Activated naive CD8-positive, alpha-beta T cell treated with anti-CD3 and anti-CD28 coated beads, Interleukin-2, amount 50 U/mL, for 24 hours (primary cell): ENCODE measurements at regions not wholly inside any gene's neighbourhood (a gene's known extent, or its start where the extent isn't known, plus 50 kb on each side); places are given as distances from the start of the nearest gene placed in this dataset.

Experiments used
- ATAC-seq: fragments of 150-1000 bp; cut with Tn5 transposase; one replicate; pipeline ENCODE4 v1.10.0; 2021
- DNase-seq: peaks from one replicate; pipeline ENCODE4 v3.0.0; 2021
- H3K27ac Mint-ChIP-seq: one replicate; pipeline ENCODE4 v1.8.0; 2021; ENCODE audit warnings: mild to moderate bottlenecking, mixed read lengths
- H3K27me3 Mint-ChIP-seq: one replicate; pipeline ENCODE4 v1.8.0; 2021; ENCODE audit warnings: mixed read lengths
- H3K36me3 Mint-ChIP-seq: one replicate; pipeline ENCODE4 v1.8.0; 2021; ENCODE audit warnings: low read depth, mixed read lengths
- H3K4me1 Mint-ChIP-seq: one replicate; pipeline ENCODE4 v1.8.0; 2021; ENCODE audit warnings: mixed read lengths
- H3K4me3 Mint-ChIP-seq: one replicate; pipeline ENCODE4 v1.8.0; 2021; ENCODE audit warnings: mild to moderate bottlenecking, moderate library complexity, mixed read lengths
- H3K9me3 Mint-ChIP-seq: one replicate; pipeline ENCODE4 v1.8.0; 2021; ENCODE audit warnings: mixed read lengths

- no peak for DNase-seq
- Mint-ChIP-seq H3K27ac (no peak overlapping the region), H3K27me3 (peaks cover 2% of the 10 kb centered on the region), H3K4me3 (no peak overlapping the region), H3K9me3 (no peaks in the 10 kb centered on the region), H3K4me1 (no peaks in the 10 kb centered on the region), H3K36me3 (no peaks in the 10 kb centered on the region)
- ATAC-seq, result no peak
Measured at GRCh38 chr18:70506511-70506910, 217.7 kb downstream of the SOCS6 start.

- Mint-ChIP-seq H3K9me3 (no peaks in the 10 kb centered on the region), H3K27me3 (peaks cover 2% of the 10 kb centered on the region), H3K4me3 (no peak overlapping the region), H3K4me1 (no peaks in the 10 kb centered on the region), H3K27ac (no peak overlapping the region), H3K36me3 (no peaks in the 10 kb centered on the region)
- ATAC-seq (no peak), DNase-seq (no peak)
Measured at GRCh38 chr18:70503060-70503459, 214.2 kb downstream of the SOCS6 start.

GRCh38 chr18:70501358-70501757, 212.5 kb downstream of the SOCS6 start:
- H3K36me3 Mint-ChIP-seq, result no peaks in the 10 kb centered on the region
- no peaks in the 10 kb centered on the region for H3K9me3 Mint-ChIP-seq
- H3K27me3 Mint-ChIP-seq, result no peaks in the 10 kb centered on the region
- H3K4me3 Mint-ChIP-seq, result no peak overlapping the region
- ATAC-seq (no peak), DNase-seq (no peak)
- no peaks in the 10 kb centered on the region for H3K4me1 Mint-ChIP-seq
- no peak overlapping the region for H3K27ac Mint-ChIP-seq

GRCh38 chr18:70500748-70501147, 211.9 kb downstream of the SOCS6 start:
- Mint-ChIP-seq H3K9me3 (no peaks in the 10 kb centered on the region), H3K27me3 (no peaks in the 10 kb centered on the region), H3K4me3 (no peak overlapping the region), H3K36me3 (no peaks in the 10 kb centered on the region), H3K27ac (no peak overlapping the region), H3K4me1 (no peaks in the 10 kb centered on the region)
- ATAC-seq, result no peak
- DNase-seq, result no peak

- DNase-seq (peak; percentile 5), ATAC-seq (peak; percentile 54)
- Mint-ChIP-seq H3K9me3 (no peaks in the 10 kb centered on the region), H3K36me3 (no peaks in the 10 kb centered on the region), H3K4me1 (no peaks in the 10 kb centered on the region), H3K27ac (no peak overlapping the region), H3K27me3 (no peaks in the 10 kb centered on the region), H3K4me3 (no peak overlapping the region)
Measured at GRCh38 chr18:70499218-70499691, 210.4 kb downstream of the SOCS6 start.

GRCh38 chr18:70496353-70497294, 207.8 kb downstream of the SOCS6 start:
- Mint-ChIP-seq H3K27ac (no peak overlapping the region), H3K4me1 (no peaks in the 10 kb centered on the region), H3K4me3 (no peak overlapping the region), H3K27me3 (no peaks in the 10 kb centered on the region), H3K36me3 (no peaks in the 10 kb centered on the region), H3K9me3 (no peaks in the 10 kb centered on the region)
- ATAC-seq (no peak), DNase-seq (no peak)

- no peaks in the 10 kb centered on the region for H3K36me3 Mint-ChIP-seq
- no peak overlapping the region for H3K4me3 Mint-ChIP-seq
- H3K27ac Mint-ChIP-seq, result no peak overlapping the region
- ATAC-seq, result no peak
- H3K27me3 Mint-ChIP-seq, result peaks cover 2% of the 10 kb centered on the region
- DNase-seq, result no peak
- no peaks in the 10 kb centered on the region for H3K4me1 Mint-ChIP-seq
- no peaks in the 10 kb centered on the region for H3K9me3 Mint-ChIP-seq
Measured at GRCh38 chr18:70494524-70494923, 205.7 kb downstream of the SOCS6 start.

GRCh38 chr18:70493461-70493860, 204.6 kb downstream of the SOCS6 start:
- DNase-seq (no peak), ATAC-seq (no peak)
- Mint-ChIP-seq H3K36me3 (no peaks in the 10 kb centered on the region), H3K9me3 (no peaks in the 10 kb centered on the region), H3K4me1 (no peaks in the 10 kb centered on the region), H3K27ac (no peak overlapping the region), H3K27me3 (peaks cover 2% of the 10 kb centered on the region), H3K4me3 (no peak overlapping the region)

GRCh38 chr18:70491734-70492348, 203.0 kb downstream of the SOCS6 start:
- H3K9me3 Mint-ChIP-seq, result no peaks in the 10 kb centered on the region
- no peak for ATAC-seq

GRCh38 chr18:70489986-70490933, 201.4 kb downstream of the SOCS6 start:
- ATAC-seq (no peak), DNase-seq (peak; percentile 28)
- Mint-ChIP-seq H3K4me3 (no peak overlapping the region), H3K36me3 (no peaks in the 10 kb centered on the region), H3K27me3 (peaks cover 2% of the 10 kb centered on the region), H3K9me3 (no peaks in the 10 kb centered on the region), H3K27ac (no peak overlapping the region), H3K4me1 (no peaks in the 10 kb centered on the region)

More at GRCh38 chr18:70491734-70492348, 203.0 kb downstream of the SOCS6 start:
- no peak overlapping the region for H3K4me3 Mint-ChIP-seq
- DNase-seq, result peak; percentile 62
- no peaks in the 10 kb centered on the region for H3K4me1 Mint-ChIP-seq
- H3K36me3 Mint-ChIP-seq, result no peaks in the 10 kb centered on the region
- H3K27ac Mint-ChIP-seq, result no peak overlapping the region
- peaks cover 2% of the 10 kb centered on the region for H3K27me3 Mint-ChIP-seq

- ATAC-seq (no peak), DNase-seq (no peak)
- peaks cover 2% of the 10 kb centered on the region for H3K27me3 Mint-ChIP-seq
- no peaks in the 10 kb centered on the region for H3K4me1 Mint-ChIP-seq
- H3K27ac Mint-ChIP-seq, result no peak overlapping the region
- H3K4me3 Mint-ChIP-seq, result no peak overlapping the region
- no peaks in the 10 kb centered on the region for H3K9me3 Mint-ChIP-seq
- H3K36me3 Mint-ChIP-seq, result no peaks in the 10 kb centered on the region
Measured at GRCh38 chr18:70489571-70489970, 200.7 kb downstream of the SOCS6 start.

GRCh38 chr18:70469916-70470315, 181.1 kb downstream of the SOCS6 start:
- DNase-seq, result no peak
- no peak for ATAC-seq
- H3K27me3 Mint-ChIP-seq, result peaks cover 2% of the 10 kb centered on the region
- no peaks in the 10 kb centered on the region for H3K36me3 Mint-ChIP-seq
- no peaks in the 10 kb centered on the region for H3K4me1 Mint-ChIP-seq
- no peak overlapping the region for H3K4me3 Mint-ChIP-seq
- H3K9me3 Mint-ChIP-seq, result no peaks in the 10 kb centered on the region
- H3K27ac Mint-ChIP-seq, result no peak overlapping the region

GRCh38 chr18:70468861-70469547, 180.2 kb downstream of the SOCS6 start:
- no peak overlapping the region for H3K27ac Mint-ChIP-seq
- ATAC-seq (no peak), DNase-seq (no peak)
- peaks cover 4% of the 10 kb centered on the region for H3K4me1 Mint-ChIP-seq
- no peaks in the 10 kb centered on the region for H3K9me3 Mint-ChIP-seq
- H3K4me3 Mint-ChIP-seq, result no peak overlapping the region
- H3K27me3 Mint-ChIP-seq, result peaks cover 5% of the 10 kb centered on the region
- no peaks in the 10 kb centered on the region for H3K36me3 Mint-ChIP-seq
